ENCODE measurements at regions not wholly inside any gene's neighbourhood (a gene's known extent, or its start where the extent isn't known, plus 50 kb on each side); places are given as distances from the start of the nearest gene placed in this dataset.

GRCh38 chr5:109529987-109530386, 120.2 kb upstream of the PJA2 start:
- no peaks in the 10 kb centered on the region for H3K9me2 ChIP-seq (replicated peaks; ENCODE audit: insufficient read depth)
- no peaks in the 10 kb centered on the region for H3K79me2 ChIP-seq
- H3K4me3 ChIP-seq = no peak overlapping the region
- H3K9me3 ChIP-seq (ENCODE audit: low read depth) = no peaks in the 10 kb centered on the region
- no peak overlapping the region for H3K4me2 ChIP-seq
- no peak for DNase-seq (ENCODE audit: low spot score)
- H2AFZ ChIP-seq = no peak overlapping the region
- no peaks in the 10 kb centered on the region for H3K36me3 ChIP-seq (replicated peaks; ENCODE audit: insufficient read depth, low read depth)
- no peaks in the 10 kb centered on the region for H3K4me1 ChIP-seq (ENCODE audit: insufficient read depth)
- H4K20me1 ChIP-seq (ENCODE audit: insufficient read depth, poor library complexity, severe bottlenecking) = no peaks in the 10 kb centered on the region
- TF ChIP-seq EZH2 (IDR thresholded peaks at IDR 0.05; ENCODE audit: borderline replicate concordance) = no peak
- no peak for TF ChIP-seq EZH2phosphoT487 (IDR thresholded peaks at IDR 0.05; ENCODE audit: low read depth, severe bottlenecking, unreplicated experiment)
- TF ChIP-seq, protein P1, sequence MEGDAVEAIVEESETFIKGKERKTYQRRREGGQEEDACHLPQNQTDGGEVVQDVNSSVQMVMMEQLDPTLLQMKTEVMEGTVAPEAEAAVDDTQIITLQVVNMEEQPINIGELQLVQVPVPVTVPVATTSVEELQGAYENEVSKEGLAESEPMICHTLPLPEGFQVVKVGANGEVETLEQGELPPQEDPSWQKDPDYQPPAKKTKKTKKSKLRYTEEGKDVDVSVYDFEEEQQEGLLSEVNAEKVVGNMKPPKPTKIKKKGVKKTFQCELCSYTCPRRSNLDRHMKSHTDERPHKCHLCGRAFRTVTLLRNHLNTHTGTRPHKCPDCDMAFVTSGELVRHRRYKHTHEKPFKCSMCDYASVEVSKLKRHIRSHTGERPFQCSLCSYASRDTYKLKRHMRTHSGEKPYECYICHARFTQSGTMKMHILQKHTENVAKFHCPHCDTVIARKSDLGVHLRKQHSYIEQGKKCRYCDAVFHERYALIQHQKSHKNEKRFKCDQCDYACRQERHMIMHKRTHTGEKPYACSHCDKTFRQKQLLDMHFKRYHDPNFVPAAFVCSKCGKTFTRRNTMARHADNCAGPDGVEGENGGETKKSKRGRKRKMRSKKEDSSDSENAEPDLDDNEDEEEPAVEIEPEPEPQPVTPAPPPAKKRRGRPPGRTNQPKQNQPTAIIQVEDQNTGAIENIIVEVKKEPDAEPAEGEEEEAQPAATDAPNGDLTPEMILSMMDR (IDR thresholded peaks at IDR 0.05; ENCODE audit: poor library complexity) = no peak
- WGBS (ENCODE audit: low lambda C conversion rate, missing lambda C conversion rate) = 91% methylated on average over 2 of the region's 2 CpGs
- no peak overlapping the region for H3K27ac ChIP-seq
- H3K27me3 ChIP-seq = no peaks in the 10 kb centered on the region

GRCh38 chr5:109529520-109529919, 119.7 kb upstream of the PJA2 start:
- no peaks in the 10 kb centered on the region for H3K4me1 ChIP-seq (ENCODE audit: insufficient read depth)
- TF ChIP-seq, protein P1 (IDR thresholded peaks at IDR 0.05; ENCODE audit: poor library complexity) = no peak
- no peak for TF ChIP-seq EZH2 (IDR thresholded peaks at IDR 0.05; ENCODE audit: borderline replicate concordance)
- no peak for TF ChIP-seq EZH2phosphoT487 (IDR thresholded peaks at IDR 0.05; ENCODE audit: low read depth, severe bottlenecking, unreplicated experiment)
- no peak overlapping the region for H2AFZ ChIP-seq
- WGBS (ENCODE audit: low lambda C conversion rate, missing lambda C conversion rate) = 81% methylated on average over 2 of the region's 2 CpGs
- H3K27me3 ChIP-seq = no peaks in the 10 kb centered on the region
- H3K4me2 ChIP-seq = no peak overlapping the region
- no peaks in the 10 kb centered on the region for H3K36me3 ChIP-seq (replicated peaks; ENCODE audit: insufficient read depth, low read depth)
- no peak overlapping the region for H3K27ac ChIP-seq
- DNase-seq (ENCODE audit: low spot score) = no peak
- no peak overlapping the region for H3K4me3 ChIP-seq
- no peaks in the 10 kb centered on the region for H3K9me2 ChIP-seq (replicated peaks; ENCODE audit: insufficient read depth)
- H3K9me3 ChIP-seq (ENCODE audit: low read depth) = no peaks in the 10 kb centered on the region
- H4K20me1 ChIP-seq (ENCODE audit: insufficient read depth, poor library complexity, severe bottlenecking) = no peaks in the 10 kb centered on the region
- H3K79me2 ChIP-seq = no peaks in the 10 kb centered on the region

DNA sequence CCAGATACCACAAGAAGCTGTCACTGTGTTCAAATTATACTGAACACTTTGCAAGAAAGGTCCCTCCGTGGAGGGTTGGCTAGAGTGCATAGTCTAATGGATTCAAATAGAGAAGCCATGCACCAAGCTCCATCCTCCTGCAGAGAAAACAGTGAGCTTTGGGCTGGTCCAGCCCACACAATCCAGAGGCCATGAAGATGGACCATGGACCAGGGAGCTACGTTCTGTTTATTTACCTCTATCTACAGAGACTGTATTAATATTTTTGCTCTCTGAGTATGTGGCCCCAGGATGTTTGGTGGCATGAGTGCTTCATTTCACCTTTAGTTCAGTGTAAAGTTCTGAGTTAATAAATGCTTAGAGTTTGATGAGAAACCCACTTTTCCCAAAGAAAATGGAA, 114.8 kb upstream of the PJA2 start:
- Histone ChIP-seq H3K4me2 (no peak overlapping the region), H2AFZ (no peak overlapping the region), H3K4me1 (ENCODE audit: insufficient read depth) (no peaks in the 10 kb centered on the region), H3K36me3 (replicated peaks; ENCODE audit: insufficient read depth, low read depth) (no peaks in the 10 kb centered on the region), H3K79me2 (no peaks in the 10 kb centered on the region), H3K27me3 (no peaks in the 10 kb centered on the region), H3K9me3 (ENCODE audit: low read depth) (no peaks in the 10 kb centered on the region), H3K27ac (no peak overlapping the region), H3K9me2 (replicated peaks; ENCODE audit: insufficient read depth) (no peaks in the 10 kb centered on the region), H4K20me1 (ENCODE audit: insufficient read depth, poor library complexity, severe bottlenecking) (no peaks in the 10 kb centered on the region), H3K4me3 (no peak overlapping the region)
- no peak for TF ChIP-seq EZH2phosphoT487 (IDR thresholded peaks at IDR 0.05; ENCODE audit: low read depth, severe bottlenecking, unreplicated experiment)
- TF ChIP-seq, protein P1 (IDR thresholded peaks at IDR 0.05; ENCODE audit: poor library complexity) = no peak
- no peak for TF ChIP-seq EZH2 (IDR thresholded peaks at IDR 0.05; ENCODE audit: borderline replicate concordance)
- no peak for DNase-seq (ENCODE audit: low spot score)
- 77% methylated on average over 2 of the region's 2 CpGs for WGBS (ENCODE audit: low lambda C conversion rate, missing lambda C conversion rate)

DNA sequence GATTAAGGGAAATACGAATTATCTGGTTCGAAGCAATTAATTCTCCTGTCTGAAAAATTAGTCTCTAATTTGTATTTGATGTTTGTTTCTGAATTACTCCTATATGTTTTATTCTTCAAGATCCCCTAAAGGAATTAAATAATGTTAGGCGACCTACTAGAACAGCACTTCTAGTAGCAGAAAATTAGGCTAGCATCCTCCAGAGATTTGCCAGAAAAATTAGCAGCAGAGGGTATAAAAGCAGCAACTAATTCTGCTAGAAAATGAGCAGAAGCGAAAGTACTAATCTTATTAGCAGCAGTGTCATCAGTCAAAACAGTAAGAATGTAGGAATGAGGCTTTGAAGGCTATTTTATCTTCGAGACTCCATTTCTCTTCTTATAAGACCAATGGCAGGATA, 114.3 kb upstream of the PJA2 start:
- no peak for DNase-seq (ENCODE audit: low spot score)
- H3K4me3 ChIP-seq = no peak overlapping the region
- no peaks in the 10 kb centered on the region for H3K9me2 ChIP-seq (replicated peaks; ENCODE audit: insufficient read depth)
- no peaks in the 10 kb centered on the region for H4K20me1 ChIP-seq (ENCODE audit: insufficient read depth, poor library complexity, severe bottlenecking)
- 91% methylated on average over 5 of the region's 5 CpGs for WGBS (ENCODE audit: low lambda C conversion rate, missing lambda C conversion rate)
- H2AFZ ChIP-seq = no peak overlapping the region
- TF ChIP-seq EZH2 (IDR thresholded peaks at IDR 0.05; ENCODE audit: borderline replicate concordance) (no peak), EZH2phosphoT487 (IDR thresholded peaks at IDR 0.05; ENCODE audit: low read depth, severe bottlenecking, unreplicated experiment) (no peak)
- TF ChIP-seq, protein P1 (IDR thresholded peaks at IDR 0.05; ENCODE audit: poor library complexity) = no peak
- H3K9me3 ChIP-seq (ENCODE audit: low read depth) = no peaks in the 10 kb centered on the region
- no peaks in the 10 kb centered on the region for H3K36me3 ChIP-seq (replicated peaks; ENCODE audit: insufficient read depth, low read depth)
- no peaks in the 10 kb centered on the region for H3K4me1 ChIP-seq (ENCODE audit: insufficient read depth)
- no peak overlapping the region for H3K27ac ChIP-seq
- no peak overlapping the region for H3K4me2 ChIP-seq
- no peaks in the 10 kb centered on the region for H3K79me2 ChIP-seq
- H3K27me3 ChIP-seq = no peaks in the 10 kb centered on the region

Measured in hepatocyte (in vitro differentiated cells).